ENCODE measurements at regions not wholly inside any gene's neighbourhood (a gene's known extent, or its start where the extent isn't known, plus 50 kb on each side); places are given as distances from the start of the nearest gene placed in this dataset.
A peak's percentile ranks its signal among the peaks of the same experiment; 100 is the strongest.

GRCh38 chr14:71527838-71528237, 404.4 kb upstream of the RGS6 start:
- peaks cover 13% of the 10 kb centered on the region for H3K36me3 Mint-ChIP-seq
- H3K27me3 Mint-ChIP-seq, result no peaks in the 10 kb centered on the region
- no peak overlapping the region for H3K27ac Mint-ChIP-seq
- H3K4me3 Mint-ChIP-seq, result no peak overlapping the region
- peaks cover 4% of the 10 kb centered on the region for H3K4me1 Mint-ChIP-seq (ENCODE audit: low read depth)
- H3K9me3 Mint-ChIP-seq (ENCODE audit: low read depth), result no peaks in the 10 kb centered on the region

GRCh38 chr14:71529848-71530247, 402.4 kb upstream of the RGS6 start:
- Mint-ChIP-seq H3K27ac (no peak overlapping the region), H3K27me3 (no peaks in the 10 kb centered on the region), H3K4me3 (no peak overlapping the region), H3K9me3 (ENCODE audit: low read depth) (no peaks in the 10 kb centered on the region), H3K36me3 (peaks cover 8% of the 10 kb centered on the region), H3K4me1 (ENCODE audit: low read depth) (no peaks in the 10 kb centered on the region)

GRCh38 chr14:71532344-71532743, 399.9 kb upstream of the RGS6 start:
- peaks cover 15% of the 10 kb centered on the region for H3K36me3 Mint-ChIP-seq
- H3K27ac Mint-ChIP-seq, result no peak overlapping the region
- H3K9me3 Mint-ChIP-seq (ENCODE audit: low read depth), result no peaks in the 10 kb centered on the region
- H3K4me3 Mint-ChIP-seq, result no peak overlapping the region
- peaks cover 8% of the 10 kb centered on the region for H3K4me1 Mint-ChIP-seq (ENCODE audit: low read depth)
- H3K27me3 Mint-ChIP-seq, result no peaks in the 10 kb centered on the region

- peaks cover 12% of the 10 kb centered on the region for H3K4me1 Mint-ChIP-seq (ENCODE audit: low read depth)
- H3K36me3 Mint-ChIP-seq, result peaks cover 15% of the 10 kb centered on the region
- H3K9me3 Mint-ChIP-seq (ENCODE audit: low read depth), result no peaks in the 10 kb centered on the region
- H3K27ac Mint-ChIP-seq, result no peak overlapping the region
- no peaks in the 10 kb centered on the region for H3K27me3 Mint-ChIP-seq
- no peak overlapping the region for H3K4me3 Mint-ChIP-seq
Observed at GRCh38 chr14:71532790-71533189, 399.4 kb upstream of the RGS6 start.

- no peaks in the 10 kb centered on the region for H3K9me3 Mint-ChIP-seq (ENCODE audit: low read depth)
- peaks cover 15% of the 10 kb centered on the region for H3K36me3 Mint-ChIP-seq
- peaks cover 18% of the 10 kb centered on the region for H3K4me1 Mint-ChIP-seq (ENCODE audit: low read depth)
- H3K27ac Mint-ChIP-seq, result no peak overlapping the region
- no peak overlapping the region for H3K4me3 Mint-ChIP-seq
- no peaks in the 10 kb centered on the region for H3K27me3 Mint-ChIP-seq
Observed at GRCh38 chr14:71533390-71533789, 398.8 kb upstream of the RGS6 start.

- Mint-ChIP-seq H3K36me3 (peaks cover 15% of the 10 kb centered on the region), H3K27me3 (no peaks in the 10 kb centered on the region), H3K27ac (no peak overlapping the region), H3K9me3 (ENCODE audit: low read depth) (no peaks in the 10 kb centered on the region), H3K4me3 (no peak overlapping the region), H3K4me1 (ENCODE audit: low read depth) (peaks cover 22% of the 10 kb centered on the region)
Observed at GRCh38 chr14:71533800-71534199, 398.4 kb upstream of the RGS6 start.

GRCh38 chr14:71534506-71534905, 397.7 kb upstream of the RGS6 start:
- Mint-ChIP-seq H3K4me1 (ENCODE audit: low read depth) (peaks cover 26% of the 10 kb centered on the region), H3K9me3 (ENCODE audit: low read depth) (no peaks in the 10 kb centered on the region), H3K27ac (no peak overlapping the region), H3K27me3 (no peaks in the 10 kb centered on the region), H3K4me3 (no peak overlapping the region), H3K36me3 (peaks cover 15% of the 10 kb centered on the region)

GRCh38 chr14:71536015-71536740, 396.1 kb upstream of the RGS6 start:
- peaks cover 36% of the 10 kb centered on the region for H3K4me1 Mint-ChIP-seq (ENCODE audit: low read depth)
- peaks cover 6% of the 10 kb centered on the region for H3K36me3 Mint-ChIP-seq
- peak overlapping the region; percentile 58 for H3K27ac Mint-ChIP-seq
- H3K9me3 Mint-ChIP-seq (ENCODE audit: low read depth), result no peaks in the 10 kb centered on the region
- no peak overlapping the region for H3K4me3 Mint-ChIP-seq
- H3K27me3 Mint-ChIP-seq, result no peaks in the 10 kb centered on the region

- Mint-ChIP-seq H3K27me3 (no peaks in the 10 kb centered on the region), H3K36me3 (peaks cover 6% of the 10 kb centered on the region), H3K27ac (no peak overlapping the region), H3K9me3 (ENCODE audit: low read depth) (no peaks in the 10 kb centered on the region), H3K4me3 (no peak overlapping the region), H3K4me1 (ENCODE audit: low read depth) (peaks cover 42% of the 10 kb centered on the region)
Observed at GRCh38 chr14:71536927-71537772, 395.1 kb upstream of the RGS6 start.

GRCh38 chr14:71538288-71538687, 393.9 kb upstream of the RGS6 start:
- Mint-ChIP-seq H3K4me3 (no peak overlapping the region), H3K9me3 (ENCODE audit: low read depth) (no peaks in the 10 kb centered on the region), H3K27ac (peak overlapping the region; percentile 8)

GRCh38 chr14:71538938-71539649, 393.1 kb upstream of the RGS6 start:
- Mint-ChIP-seq H3K36me3 (peaks cover 6% of the 10 kb centered on the region), H3K9me3 (ENCODE audit: low read depth) (no peaks in the 10 kb centered on the region), H3K4me3 (no peak overlapping the region), H3K27ac (no peak overlapping the region), H3K4me1 (ENCODE audit: low read depth) (peaks cover 50% of the 10 kb centered on the region), H3K27me3 (no peaks in the 10 kb centered on the region)

More at GRCh38 chr14:71538288-71538687, 393.9 kb upstream of the RGS6 start:
- Mint-ChIP-seq H3K4me1 (ENCODE audit: low read depth) (peaks cover 48% of the 10 kb centered on the region), H3K27me3 (no peaks in the 10 kb centered on the region), H3K36me3 (peaks cover 6% of the 10 kb centered on the region)

- H3K27ac Mint-ChIP-seq, result peak overlapping the region; percentile 58
- H3K4me3 Mint-ChIP-seq, result no peak overlapping the region
Observed at GRCh38 chr14:71539650-71540285, 392.5 kb upstream of the RGS6 start.

GRCh38 chr14:71541271-71541670, 391.0 kb upstream of the RGS6 start:
- Mint-ChIP-seq H3K27me3 (no peaks in the 10 kb centered on the region), H3K9me3 (ENCODE audit: low read depth) (no peaks in the 10 kb centered on the region), H3K36me3 (peaks cover 1% of the 10 kb centered on the region), H3K4me3 (no peak overlapping the region), H3K4me1 (ENCODE audit: low read depth) (peaks cover 46% of the 10 kb centered on the region), H3K27ac (peak overlapping the region; percentile 70)

More at GRCh38 chr14:71539650-71540285, 392.5 kb upstream of the RGS6 start:
- H3K27me3 Mint-ChIP-seq, result no peaks in the 10 kb centered on the region
- peaks cover 50% of the 10 kb centered on the region for H3K4me1 Mint-ChIP-seq (ENCODE audit: low read depth)
- H3K9me3 Mint-ChIP-seq (ENCODE audit: low read depth), result no peaks in the 10 kb centered on the region
- peaks cover 6% of the 10 kb centered on the region for H3K36me3 Mint-ChIP-seq

- peaks cover 3% of the 10 kb centered on the region for H3K36me3 Mint-ChIP-seq
- no peak overlapping the region for H3K4me3 Mint-ChIP-seq
Observed at GRCh38 chr14:71541973-71542690, 390.1 kb upstream of the RGS6 start.

More at GRCh38 chr14:71541973-71542690, 390.1 kb upstream of the RGS6 start:
- Mint-ChIP-seq H3K27me3 (no peaks in the 10 kb centered on the region), H3K9me3 (ENCODE audit: low read depth) (no peaks in the 10 kb centered on the region), H3K4me1 (ENCODE audit: low read depth) (peaks cover 43% of the 10 kb centered on the region), H3K27ac (no peak overlapping the region)
